Panc1 (cell line): ENCODE measurements at regions not wholly inside any gene's neighbourhood (a gene's known extent, or its start where the extent isn't known, plus 50 kb on each side); places are given as distances from the start of the nearest gene placed in this dataset.

Source experiments
- ATAC-seq: fragments of 200-7000 bp; cut with Tn5 transposase; 2 replicates; pipeline ENCODE4 v1.9.1; 2020; ENCODE audit warnings: mild to moderate bottlenecking, moderate library complexity
- BruUV-seq: library from RNA; stranded (reverse); fragments of 400-500 nt; replicated peaks from 2 replicates; lab custom pipeline; 2021; lab: Mats Ljungman, UMichigan
- CTCF ChIA-PET: fragments of 300-600 bp; sonication (Branson Sonifier 250); formaldehyde crosslinking; loops from one replicate; lab custom pipeline; 2022; ENCODE audit warnings: antibody characterized with exemption; lab: Charles Lee
- POLR2A ChIA-PET: fragments of 300-600 bp; sonication (Branson Sonifier 250); formaldehyde crosslinking; loops from one replicate; lab custom pipeline; 2022; ENCODE audit warnings: antibody characterized with exemption; lab: Charles Lee
- DNase-seq: peaks from one replicate; pipeline ENCODE4 v3.0.0-alpha.2; 2010; ENCODE audit warnings: low read depth, low spot score
- H3K27ac ChIP-seq: 2 replicates; pipeline ENCODE4 v1.5.1; 2011; ENCODE audit warnings: mild to moderate bottlenecking, low read length, inconsistent platforms
- H3K27me3 ChIP-seq: fragments of 200-500 bp; sonication (Bioruptor generic); 2 replicates; pipeline ENCODE4 v1.6.0; 2014; ENCODE audit warnings: low read length, inconsistent platforms; ENCODE audit not compliant: control insufficient read depth, insufficient read depth
- H3K36me3 ChIP-seq: fragments of 200-500 bp; sonication (Bioruptor generic); 2 replicates; pipeline ENCODE4 v1.5.1; 2014; ENCODE audit warnings: inconsistent platforms, mild to moderate bottlenecking, low read length, moderate library complexity; ENCODE audit not compliant: control insufficient read depth, insufficient read depth
- H3K4me1 ChIP-seq: 2 replicates; pipeline ENCODE4 v1.5.1; 2011; ENCODE audit warnings: inconsistent platforms, mild to moderate bottlenecking, low read length, moderate library complexity; ENCODE audit not compliant: control insufficient read depth, insufficient read depth
- H3K4me3 ChIP-seq, 2 experiments: 2 replicates each; pipeline ENCODE4 v1.5.1; 2011 to 2012; ENCODE audit warnings: low read depth in 2 of 2, low read length in 2 of 2, mild to moderate bottlenecking in 2 of 2, inconsistent platforms in 1 of 2, moderate library complexity in 1 of 2
- H3K9me3 ChIP-seq: fragments of 200-500 bp; sonication (Bioruptor generic); 2 replicates; pipeline ENCODE4 v1.5.1; 2014; ENCODE audit warnings: low read depth, mild to moderate bottlenecking, inconsistent platforms, low read length, moderate library complexity; ENCODE audit not compliant: control insufficient read depth, insufficient read depth
- CTCF ChIP-seq: fragments of 450-650 bp; IDR thresholded peaks from 2 replicates; pipeline ENCODE4 v1.5.1; 2017; ENCODE audit warnings: mild to moderate bottlenecking
- POLR2AphosphoS5 ChIP-seq: IDR thresholded peaks from 2 replicates; pipeline ENCODE4 v1.6.1; 2012; ENCODE audit warnings: mild to moderate bottlenecking, low read depth, low read length, moderate library complexity
- REST ChIP-seq, 2 experiments: IDR thresholded peaks; 2 replicates each; pipeline ENCODE4 v1.6.1; 2011 to 2012; ENCODE audit warnings: low read depth in 2 of 2, control low read depth in 1 of 2, low read length in 1 of 2, mild to moderate bottlenecking in 1 of 2, moderate library complexity in 1 of 2; ENCODE audit not compliant: insufficient read depth in 1 of 2
- SIN3A ChIP-seq: IDR thresholded peaks from 2 replicates; pipeline ENCODE4 v1.6.1; 2012; ENCODE audit warnings: low read depth, mild to moderate bottlenecking, low read length, moderate library complexity, borderline replicate concordance; ENCODE audit not compliant: insufficient read depth
- TCF7L2 ChIP-seq: IDR thresholded peaks from 2 replicates; pipeline ENCODE4 v1.6.1; 2011; ENCODE audit warnings: mild to moderate bottlenecking, low read depth, low read length, inconsistent platforms
- in situ Hi-C: cut with HindIII; loops from 2 replicates; pipeline ENCODE4 v1.10.0; 2016; ENCODE audit warnings: low sequenced_read_pairs, low pct_unique_long_range_greater_than_20kb
- intact Hi-C: fragments of 100-400 bp; cut with micrococcal nuclease; formaldehyde crosslinking; loops from one replicate; pipeline ENCODE4 v1.10.0; 2022; ENCODE audit not compliant: unreplicated experiment

GRCh38 chr2:129760669-129761068, 218.8 kb upstream of the RAB6C start:
- Histone ChIP-seq H3K9me3 (no peaks in the 10 kb centered on the region), H3K4me3 (no peak overlapping the region), H3K36me3 (no peaks in the 10 kb centered on the region), H3K27ac (no peak overlapping the region), H3K27me3 (peaks cover 3% of the 10 kb centered on the region; the same call in 1 of the 2 replicates), H3K4me1 (no peaks in the 10 kb centered on the region)
- POLR2A ChIA-PET, result no interaction called here
- TF ChIP-seq REST (IDR thresholded peaks at IDR 0.05; ENCODE audit: insufficient read depth in 1 of 2, low read depth in 2 of 2, low read length in 1 of 2) (no peak), TCF7L2 (no peak), SIN3A (no peak), POLR2AphosphoS5 (no peak), CTCF (no peak)
- no TSS peak for BruUV-seq
- intact Hi-C loops (no loop called here), in situ Hi-C loops (no loop called here)
- CTCF ChIA-PET, result no interaction called here
- DNase-seq (no peak), ATAC-seq (no peak)

- Histone ChIP-seq H3K36me3 (no peaks in the 10 kb centered on the region), H3K9me3 (no peaks in the 10 kb centered on the region), H3K27ac (no peak overlapping the region), H3K27me3 (no peaks in the 10 kb centered on the region; the same call in 1 of the 2 replicates), H3K4me3 (no peak overlapping the region), H3K4me1 (no peaks in the 10 kb centered on the region)
- in situ Hi-C loops (no loop called here), intact Hi-C loops (no loop called here)
- ATAC-seq, result no peak
- CTCF ChIA-PET, result no interaction called here
- DNase-seq, result no peak
- BruUV-seq, result no TSS peak
- TF ChIP-seq TCF7L2 (no peak), SIN3A (no peak)
- POLR2A ChIA-PET, result no interaction called here
Observed at GRCh38 chr2:129761569-129762021, 217.9 kb upstream of the RAB6C start.

GRCh38 chr2:129762386-129763189, 216.9 kb upstream of the RAB6C start:
- ChIA-PET CTCF (no interaction called here), POLR2A (no interaction called here)
- no peaks in the 10 kb centered on the region for H3K4me1 ChIP-seq
- DNase-seq, result no peak
- no peak overlapping the region for H3K27ac ChIP-seq
- H3K27me3 ChIP-seq, result no peaks in the 10 kb centered on the region
- no peaks in the 10 kb centered on the region for H3K36me3 ChIP-seq
- intact Hi-C loops (no loop called here), in situ Hi-C loops (no loop called here)
- no peaks in the 10 kb centered on the region for H3K9me3 ChIP-seq
- no TSS peak for BruUV-seq
- H3K4me3 ChIP-seq, result no peak overlapping the region
- TF ChIP-seq SIN3A, result no peak
- TF ChIP-seq POLR2AphosphoS5, result no peak
- TF ChIP-seq TCF7L2, result no peak
- TF ChIP-seq CTCF, result no peak
- no peak for TF ChIP-seq REST (IDR thresholded peaks at IDR 0.05; ENCODE audit: insufficient read depth in 1 of 2, low read depth in 2 of 2, low read length in 1 of 2)
- no peak for ATAC-seq
